ENCODE measurements at regions not wholly inside any gene's neighbourhood (a gene's known extent, or its start where the extent isn't known, plus 50 kb on each side); places are given as distances from the start of the nearest gene placed in this dataset.

DNA sequence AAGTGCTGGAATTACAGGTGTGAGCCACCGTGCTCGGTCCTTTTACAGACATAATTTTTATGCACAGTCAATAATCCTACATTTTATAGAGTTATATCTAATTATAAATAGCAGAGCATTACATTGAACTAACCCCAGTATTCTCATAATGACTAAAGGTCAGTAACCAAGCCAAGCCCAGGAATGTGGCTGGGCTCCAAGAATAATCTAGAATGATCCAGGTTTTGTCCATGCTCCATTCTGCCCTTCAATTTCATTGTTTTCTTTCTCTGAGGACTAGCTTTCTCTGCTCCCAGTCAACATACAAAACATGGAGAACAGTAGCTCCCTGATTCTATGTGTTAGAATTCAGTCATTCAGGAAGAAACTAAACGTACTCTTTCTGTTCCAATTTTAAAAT is 92.1 kb upstream of the KRR1 start:
- H3K9me3 ChIP-seq (ENCODE audit: control insufficient read depth in 1 of 2, insufficient read depth in 1 of 2, low read length in 2 of 2), result no peaks in the 10 kb centered on the region
- H3K4me1 ChIP-seq (ENCODE audit: insufficient read depth, low read length), result no peaks in the 10 kb centered on the region
- Mint-ChIP-seq H3K4me1 (ENCODE audit: low read depth) (no peaks in the 10 kb centered on the region), H3K27ac (no peak overlapping the region), H3K4me3 (no peak overlapping the region), H3K36me3 (ENCODE audit: low read depth) (no peaks in the 10 kb centered on the region), H3K27me3 (peaks cover 21% of the 10 kb centered on the region), H3K9me3 (no peaks in the 10 kb centered on the region)
- ATAC-seq (ENCODE audit: poor library complexity) (no peak), DNase-seq (no peak)
- no peaks in the 10 kb centered on the region for H3K36me3 ChIP-seq (ENCODE audit: insufficient read depth, low read length)
- H3K4me3 ChIP-seq (ENCODE audit: low read length), result no peak overlapping the region
- intact Hi-C loops (cut with DNase I, micrococcal nuclease), result no loop called here
- ChIA-PET POLR2A (no interaction called here), CTCF (no interaction called here)
- no peaks in the 10 kb centered on the region for H3K27me3 ChIP-seq (ENCODE audit: control insufficient read depth in 1 of 2, insufficient read depth in 2 of 2, low read length in 2 of 2)
- TF ChIP-seq, protein P1, sequence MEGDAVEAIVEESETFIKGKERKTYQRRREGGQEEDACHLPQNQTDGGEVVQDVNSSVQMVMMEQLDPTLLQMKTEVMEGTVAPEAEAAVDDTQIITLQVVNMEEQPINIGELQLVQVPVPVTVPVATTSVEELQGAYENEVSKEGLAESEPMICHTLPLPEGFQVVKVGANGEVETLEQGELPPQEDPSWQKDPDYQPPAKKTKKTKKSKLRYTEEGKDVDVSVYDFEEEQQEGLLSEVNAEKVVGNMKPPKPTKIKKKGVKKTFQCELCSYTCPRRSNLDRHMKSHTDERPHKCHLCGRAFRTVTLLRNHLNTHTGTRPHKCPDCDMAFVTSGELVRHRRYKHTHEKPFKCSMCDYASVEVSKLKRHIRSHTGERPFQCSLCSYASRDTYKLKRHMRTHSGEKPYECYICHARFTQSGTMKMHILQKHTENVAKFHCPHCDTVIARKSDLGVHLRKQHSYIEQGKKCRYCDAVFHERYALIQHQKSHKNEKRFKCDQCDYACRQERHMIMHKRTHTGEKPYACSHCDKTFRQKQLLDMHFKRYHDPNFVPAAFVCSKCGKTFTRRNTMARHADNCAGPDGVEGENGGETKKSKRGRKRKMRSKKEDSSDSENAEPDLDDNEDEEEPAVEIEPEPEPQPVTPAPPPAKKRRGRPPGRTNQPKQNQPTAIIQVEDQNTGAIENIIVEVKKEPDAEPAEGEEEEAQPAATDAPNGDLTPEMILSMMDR (IDR thresholded peaks at IDR 0.05), result no peak
- H3K27ac ChIP-seq (ENCODE audit: low read depth in 1 of 2, low read length in 2 of 2), result no peak overlapping the region

DNA sequence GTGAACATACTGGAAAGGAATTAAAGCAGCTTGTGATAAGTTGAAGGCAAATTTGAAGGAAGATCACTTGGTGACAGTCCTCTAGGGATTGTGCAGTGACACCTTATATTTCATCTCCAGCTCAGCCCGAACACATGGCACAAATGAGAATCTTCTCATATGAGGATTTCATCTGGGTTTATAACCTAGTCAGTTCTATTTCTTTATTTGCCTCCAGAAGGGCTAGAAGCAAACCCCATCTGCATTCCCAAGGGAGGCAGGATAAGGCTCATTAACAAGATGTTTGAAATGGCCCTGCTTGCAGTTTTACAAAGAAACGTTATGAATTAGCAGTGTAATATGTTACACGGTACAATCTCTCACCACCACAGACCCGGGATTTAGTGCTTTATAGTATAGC is 90.7 kb upstream of the KRR1 start:
- intact Hi-C loops (cut with DNase I, micrococcal nuclease), result no loop called here
- ATAC-seq (ENCODE audit: poor library complexity) (no peak), DNase-seq (no peak)
- no peak overlapping the region for H3K27ac ChIP-seq (ENCODE audit: low read depth in 1 of 2, low read length in 2 of 2)
- Mint-ChIP-seq H3K4me3 (no peak overlapping the region), H3K36me3 (ENCODE audit: low read depth) (no peaks in the 10 kb centered on the region), H3K4me1 (ENCODE audit: low read depth) (no peaks in the 10 kb centered on the region), H3K27me3 (peaks cover 19% of the 10 kb centered on the region), H3K9me3 (no peaks in the 10 kb centered on the region), H3K27ac (no peak overlapping the region)
- peaks cover 0 to under 1% of the 10 kb centered on the region in 2 experiments for H3K27me3 ChIP-seq (ENCODE audit: control insufficient read depth in 1 of 2, insufficient read depth in 2 of 2, low read length in 2 of 2)
- ChIA-PET POLR2A (no interaction called here), CTCF (no interaction called here)
- H3K4me3 ChIP-seq (ENCODE audit: low read length), result no peak overlapping the region
- H3K9me3 ChIP-seq (ENCODE audit: control insufficient read depth in 1 of 2, insufficient read depth in 1 of 2, low read length in 2 of 2), result no peaks in the 10 kb centered on the region
- no peaks in the 10 kb centered on the region for H3K36me3 ChIP-seq (ENCODE audit: insufficient read depth, low read length)
- TF ChIP-seq, protein P1 (IDR thresholded peaks at IDR 0.05), result no peak
- no peaks in the 10 kb centered on the region for H3K4me1 ChIP-seq (ENCODE audit: insufficient read depth, low read length)

- Mint-ChIP-seq H3K27ac (no peak overlapping the region), H3K4me1 (ENCODE audit: low read depth) (no peaks in the 10 kb centered on the region), H3K9me3 (no peaks in the 10 kb centered on the region), H3K36me3 (ENCODE audit: low read depth) (no peaks in the 10 kb centered on the region), H3K27me3 (peaks cover 9% of the 10 kb centered on the region), H3K4me3 (no peak overlapping the region)
- intact Hi-C loops (cut with DNase I, micrococcal nuclease), result no loop called here
- ChIA-PET CTCF (no interaction called here), POLR2A (no interaction called here)
- DNase-seq (no peak), ATAC-seq (ENCODE audit: poor library complexity) (no peak)
- no peak overlapping the region for H3K27ac ChIP-seq (ENCODE audit: low read depth in 1 of 2, low read length in 2 of 2)
- H3K4me1 ChIP-seq (ENCODE audit: insufficient read depth, low read length), result no peaks in the 10 kb centered on the region
- no peaks in the 10 kb centered on the region for H3K36me3 ChIP-seq (ENCODE audit: insufficient read depth, low read length)
- no peak overlapping the region for H3K4me3 ChIP-seq (ENCODE audit: low read length)
- H3K27me3 ChIP-seq (ENCODE audit: control insufficient read depth in 1 of 2, insufficient read depth in 2 of 2, low read length in 2 of 2), result peaks cover 0 to 3% of the 10 kb centered on the region in 2 experiments
- H3K9me3 ChIP-seq (ENCODE audit: control insufficient read depth in 1 of 2, insufficient read depth in 1 of 2, low read length in 2 of 2), result no peaks in the 10 kb centered on the region
- TF ChIP-seq, protein P1 (IDR thresholded peaks at IDR 0.05), result no peak
Measured at GRCh38 chr12:75600146-75600545, 88.7 kb upstream of the KRR1 start.

All from CD4-positive, alpha-beta T cell (primary cell).